PFSK-1 (cell line): ENCODE measurements at regions not wholly inside any gene's neighbourhood (a gene's known extent, or its start where the extent isn't known, plus 50 kb on each side); places are given as distances from the start of the nearest gene placed in this dataset.

Experiments used
- FOXP2 ChIP-seq: optimal IDR thresholded peaks from 2 replicates; pipeline ENCODE3; 2011; ENCODE audit warnings: borderline replicate concordance, control low read depth, inconsistent platforms; ENCODE audit not compliant: insufficient read depth; ENCODE audit errors: extremely low read length, extremely low read depth
- POLR2AphosphoS5 ChIP-seq: IDR thresholded peaks from 2 replicates; pipeline ENCODE4 v1.6.1; 2012; ENCODE audit warnings: low read depth, mild to moderate bottlenecking, control low read depth, low read length, moderate library complexity
- SIN3A ChIP-seq: IDR thresholded peaks from 2 replicates; pipeline ENCODE4 v1.6.1; 2012; ENCODE audit warnings: mild to moderate bottlenecking, low read length, moderate library complexity, borderline replicate concordance; ENCODE audit not compliant: insufficient read depth
- TAF1 ChIP-seq: IDR thresholded peaks from 2 replicates; pipeline ENCODE4 v1.6.1; 2012; ENCODE audit warnings: low read length, control low read depth, borderline replicate concordance; ENCODE audit not compliant: insufficient read depth
- TF ChIP-seq, protein P1 (sequence below), 2 experiments: IDR thresholded peaks; 2 replicates each; pipeline versions ENCODE4 v1.6.1 to v1.8.0; 2011 to 2012; ENCODE audit warnings: low read depth in 2 of 2, low read length in 2 of 2, control low read depth in 1 of 2, inconsistent platforms in 1 of 2, mild to moderate bottlenecking in 1 of 2, moderate library complexity in 1 of 2; ENCODE audit not compliant: insufficient read depth in 1 of 2

DNA sequence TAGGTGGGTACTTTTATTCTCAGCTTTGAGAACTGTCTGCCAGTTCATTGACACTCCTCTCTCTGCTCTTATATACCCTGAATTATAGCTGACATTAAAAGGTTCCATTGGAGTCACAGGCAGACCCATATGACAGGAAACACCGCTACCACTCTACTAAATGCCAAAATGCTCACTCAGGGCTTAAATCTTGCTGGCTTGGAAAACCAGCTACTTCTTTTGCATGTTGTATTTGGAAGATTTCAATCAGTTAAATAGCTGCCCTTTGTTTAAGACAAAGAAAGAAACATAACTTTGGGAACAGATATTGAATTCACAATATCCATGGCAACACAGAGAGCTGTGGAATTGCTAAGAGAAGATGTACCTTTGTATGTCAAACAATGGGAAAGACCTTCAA is 876.5 kb downstream of the USP25 start:
- TF ChIP-seq FOXP2 (no peak), POLR2AphosphoS5 (no peak), TAF1 (no peak), SIN3A (no peak)
- TF ChIP-seq, protein P1, sequence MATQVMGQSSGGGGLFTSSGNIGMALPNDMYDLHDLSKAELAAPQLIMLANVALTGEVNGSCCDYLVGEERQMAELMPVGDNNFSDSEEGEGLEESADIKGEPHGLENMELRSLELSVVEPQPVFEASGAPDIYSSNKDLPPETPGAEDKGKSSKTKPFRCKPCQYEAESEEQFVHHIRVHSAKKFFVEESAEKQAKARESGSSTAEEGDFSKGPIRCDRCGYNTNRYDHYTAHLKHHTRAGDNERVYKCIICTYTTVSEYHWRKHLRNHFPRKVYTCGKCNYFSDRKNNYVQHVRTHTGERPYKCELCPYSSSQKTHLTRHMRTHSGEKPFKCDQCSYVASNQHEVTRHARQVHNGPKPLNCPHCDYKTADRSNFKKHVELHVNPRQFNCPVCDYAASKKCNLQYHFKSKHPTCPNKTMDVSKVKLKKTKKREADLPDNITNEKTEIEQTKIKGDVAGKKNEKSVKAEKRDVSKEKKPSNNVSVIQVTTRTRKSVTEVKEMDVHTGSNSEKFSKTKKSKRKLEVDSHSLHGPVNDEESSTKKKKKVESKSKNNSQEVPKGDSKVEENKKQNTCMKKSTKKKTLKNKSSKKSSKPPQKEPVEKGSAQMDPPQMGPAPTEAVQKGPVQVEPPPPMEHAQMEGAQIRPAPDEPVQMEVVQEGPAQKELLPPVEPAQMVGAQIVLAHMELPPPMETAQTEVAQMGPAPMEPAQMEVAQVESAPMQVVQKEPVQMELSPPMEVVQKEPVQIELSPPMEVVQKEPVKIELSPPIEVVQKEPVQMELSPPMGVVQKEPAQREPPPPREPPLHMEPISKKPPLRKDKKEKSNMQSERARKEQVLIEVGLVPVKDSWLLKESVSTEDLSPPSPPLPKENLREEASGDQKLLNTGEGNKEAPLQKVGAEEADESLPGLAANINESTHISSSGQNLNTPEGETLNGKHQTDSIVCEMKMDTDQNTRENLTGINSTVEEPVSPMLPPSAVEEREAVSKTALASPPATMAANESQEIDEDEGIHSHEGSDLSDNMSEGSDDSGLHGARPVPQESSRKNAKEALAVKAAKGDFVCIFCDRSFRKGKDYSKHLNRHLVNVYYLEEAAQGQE (IDR thresholded peaks at IDR 0.05; ENCODE audit: insufficient read depth in 1 of 2, low read depth in 2 of 2, low read length in 2 of 2): no peak

DNA sequence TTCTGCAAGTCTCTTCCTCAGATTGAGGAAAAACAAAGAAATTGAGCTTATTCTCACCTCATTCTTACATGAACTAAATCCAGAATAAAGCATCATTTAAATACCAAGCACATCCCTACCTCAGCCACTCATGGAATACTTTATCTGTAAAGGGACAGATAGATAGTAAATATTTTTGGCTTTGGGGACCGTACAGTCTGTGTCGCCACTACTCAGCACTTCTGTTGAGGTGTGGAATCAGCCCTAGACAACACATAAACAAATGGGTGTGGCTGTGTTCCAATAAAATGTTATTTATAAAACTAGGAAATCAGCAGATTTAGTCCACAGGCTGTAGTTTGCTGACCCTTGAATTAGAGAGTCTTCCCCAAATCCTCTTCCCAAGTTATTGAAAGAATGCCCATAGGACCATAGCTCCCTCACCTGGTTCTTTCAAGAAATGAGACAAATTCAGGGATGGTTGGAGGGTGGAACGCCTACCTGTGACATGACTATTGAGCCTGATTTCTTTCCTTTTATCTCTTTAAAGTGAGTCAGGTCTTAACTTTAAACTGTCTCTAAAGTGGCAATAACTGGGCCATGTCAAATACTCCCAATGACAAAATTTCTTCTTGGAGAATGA is 878.5 kb downstream of the USP25 start:
- TF ChIP-seq FOXP2: no peak
- TF ChIP-seq SIN3A: no peak
- TF ChIP-seq POLR2AphosphoS5: no peak
- TF ChIP-seq, protein P1 (IDR thresholded peaks at IDR 0.05; ENCODE audit: insufficient read depth in 1 of 2, low read depth in 2 of 2, low read length in 2 of 2): no peak
- TF ChIP-seq TAF1: no peak

DNA sequence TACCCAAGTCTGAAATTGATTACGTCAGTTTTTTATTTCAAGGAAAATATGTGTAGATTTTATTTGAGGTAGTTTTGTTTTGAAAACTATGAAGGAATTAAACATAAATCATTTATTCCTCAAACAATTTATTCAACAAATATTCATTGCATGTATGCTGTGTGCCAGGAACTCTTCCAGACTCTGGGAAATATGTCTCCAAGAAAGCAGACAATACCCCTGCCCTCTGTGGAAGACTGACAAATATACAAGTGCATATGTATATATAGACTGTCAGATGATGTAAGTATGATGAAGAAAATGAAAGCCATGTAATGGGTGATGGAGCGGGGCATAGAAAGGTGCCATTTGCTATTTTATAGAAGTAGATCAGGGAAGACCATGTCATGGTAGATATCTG is 889.5 kb downstream of the USP25 start:
- TF ChIP-seq FOXP2 (no peak), TAF1 (no peak), POLR2AphosphoS5 (no peak), SIN3A (no peak)
- TF ChIP-seq, protein P1 (IDR thresholded peaks at IDR 0.05; ENCODE audit: insufficient read depth in 1 of 2, low read depth in 2 of 2, low read length in 2 of 2): no peak

DNA sequence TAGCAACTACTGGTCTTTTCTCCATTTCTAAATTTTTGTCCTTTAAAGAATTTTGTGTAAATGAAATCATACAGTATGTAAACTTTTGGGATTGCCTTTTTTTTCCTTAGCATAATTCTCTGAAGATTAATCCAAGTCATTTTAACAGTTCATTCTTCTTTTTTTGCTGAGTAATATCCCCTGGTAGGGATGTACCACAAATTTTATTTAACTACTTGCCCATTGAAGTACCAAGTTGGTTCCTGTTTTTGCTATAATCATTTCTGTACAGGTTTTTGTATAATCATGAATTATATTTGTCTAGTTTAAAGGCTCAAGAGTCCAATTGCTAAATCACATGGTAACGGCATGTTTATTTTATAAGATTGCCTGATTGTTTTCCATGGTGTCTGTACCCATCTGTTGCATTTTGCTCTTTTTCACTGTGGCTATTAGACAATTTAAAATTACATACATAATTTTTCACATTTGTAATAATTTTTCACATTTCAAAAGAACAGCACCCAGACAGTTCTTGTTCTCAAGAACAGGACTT is 891.1 kb downstream of the USP25 start:
- TF ChIP-seq, protein P1 (IDR thresholded peaks at IDR 0.05; ENCODE audit: insufficient read depth in 1 of 2, low read depth in 2 of 2, low read length in 2 of 2): no peak
- TF ChIP-seq FOXP2 (no peak), POLR2AphosphoS5 (no peak), SIN3A (no peak), TAF1 (no peak)
